ENCODE measurements at regions not wholly inside any gene's neighbourhood (a gene's known extent, or its start where the extent isn't known, plus 50 kb on each side); places are given as distances from the start of the nearest gene placed in this dataset.

- peak in 1 of 2 donors; percentile 22 for DNase-seq (ENCODE audit: low spot score in 2 of 2)
- WGBS, 2 donors, result 27 to 32% methylated on average over 4 of the region's 4 CpGs
- intact Hi-C loops (cut with DNase I; ENCODE audit: low total_unique reads), result no loop called here
- no peak overlapping the region for H3K4me3 ChIP-seq (ENCODE audit: low read depth, poor library complexity, severe bottlenecking)
- no peak for TF ChIP-seq POLR2A (IDR thresholded peaks at IDR 0.05)
- TF ChIP-seq, protein P1, sequence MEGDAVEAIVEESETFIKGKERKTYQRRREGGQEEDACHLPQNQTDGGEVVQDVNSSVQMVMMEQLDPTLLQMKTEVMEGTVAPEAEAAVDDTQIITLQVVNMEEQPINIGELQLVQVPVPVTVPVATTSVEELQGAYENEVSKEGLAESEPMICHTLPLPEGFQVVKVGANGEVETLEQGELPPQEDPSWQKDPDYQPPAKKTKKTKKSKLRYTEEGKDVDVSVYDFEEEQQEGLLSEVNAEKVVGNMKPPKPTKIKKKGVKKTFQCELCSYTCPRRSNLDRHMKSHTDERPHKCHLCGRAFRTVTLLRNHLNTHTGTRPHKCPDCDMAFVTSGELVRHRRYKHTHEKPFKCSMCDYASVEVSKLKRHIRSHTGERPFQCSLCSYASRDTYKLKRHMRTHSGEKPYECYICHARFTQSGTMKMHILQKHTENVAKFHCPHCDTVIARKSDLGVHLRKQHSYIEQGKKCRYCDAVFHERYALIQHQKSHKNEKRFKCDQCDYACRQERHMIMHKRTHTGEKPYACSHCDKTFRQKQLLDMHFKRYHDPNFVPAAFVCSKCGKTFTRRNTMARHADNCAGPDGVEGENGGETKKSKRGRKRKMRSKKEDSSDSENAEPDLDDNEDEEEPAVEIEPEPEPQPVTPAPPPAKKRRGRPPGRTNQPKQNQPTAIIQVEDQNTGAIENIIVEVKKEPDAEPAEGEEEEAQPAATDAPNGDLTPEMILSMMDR (IDR thresholded peaks at IDR 0.05), result no peak
Measured at GRCh38 chr4:147362938-147363337, 118.0 kb upstream of the EDNRA start.

GRCh38 chr4:147363514-147363913 is 117.4 kb upstream of the EDNRA start:
- 52 to 62% methylated on average over 2 of the region's 2 CpGs for WGBS, 2 donors
- TF ChIP-seq, protein P1 (IDR thresholded peaks at IDR 0.05), result no peak
- no peak for TF ChIP-seq POLR2A (IDR thresholded peaks at IDR 0.05)
- no peak for DNase-seq (ENCODE audit: low spot score in 2 of 2)
- no peak overlapping the region for H3K4me3 ChIP-seq (ENCODE audit: low read depth, poor library complexity, severe bottlenecking)
- intact Hi-C loops (cut with DNase I; ENCODE audit: low total_unique reads), result no loop called here

GRCh38 chr4:147365396-147365795 is 115.5 kb upstream of the EDNRA start:
- no peak for TF ChIP-seq POLR2A (IDR thresholded peaks at IDR 0.05)
- TF ChIP-seq, protein P1 (IDR thresholded peaks at IDR 0.05), result no peak
- 79 to 81% methylated on average over 3 of the region's 3 CpGs for WGBS, 2 donors
- H3K4me3 ChIP-seq (ENCODE audit: low read depth, poor library complexity, severe bottlenecking), result no peak overlapping the region
- intact Hi-C loops (cut with DNase I; ENCODE audit: low total_unique reads), result loop anchor here (5.0 kb wide), 1 partner anchor 92 kb away; no protein-coding TSS in a partner anchor
- no peak for DNase-seq (ENCODE audit: low spot score in 2 of 2)

DNA sequence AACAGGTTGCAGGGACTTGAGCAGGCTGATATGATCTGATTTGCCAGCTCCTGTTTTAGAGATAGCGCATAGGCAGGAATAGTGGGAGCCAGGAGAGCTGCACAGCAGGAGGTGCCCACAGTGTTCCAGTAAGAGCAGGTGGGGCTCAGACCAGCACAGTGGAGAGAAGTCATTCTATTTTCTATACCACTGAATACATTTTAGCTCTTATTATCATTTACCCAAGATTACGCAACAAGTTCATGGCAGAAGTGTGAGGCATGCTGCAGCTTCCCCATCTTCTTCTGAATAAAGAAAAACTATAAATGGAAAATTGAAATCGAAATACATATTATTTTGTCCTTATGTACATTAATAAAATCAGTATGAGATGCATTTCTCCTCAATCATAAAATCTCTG is 114.7 kb upstream of the EDNRA start:
- no peak for TF ChIP-seq POLR2A (IDR thresholded peaks at IDR 0.05)
- TF ChIP-seq, protein P1 (IDR thresholded peaks at IDR 0.05), result no peak
- WGBS, 2 donors, result 60 to 68% methylated on average over 3 of the region's 3 CpGs
- intact Hi-C loops (cut with DNase I; ENCODE audit: low total_unique reads), result loop anchor here (5.0 kb wide), 1 partner anchor 91 kb away; no protein-coding TSS in a partner anchor
- H3K4me3 ChIP-seq (ENCODE audit: low read depth, poor library complexity, severe bottlenecking), result no peak overlapping the region
- no peak for DNase-seq (ENCODE audit: low spot score in 2 of 2)

GRCh38 chr4:147367891-147368290 is 113.0 kb upstream of the EDNRA start:
- TF ChIP-seq, protein P1 (IDR thresholded peaks at IDR 0.05), result no peak
- no peak for TF ChIP-seq POLR2A (IDR thresholded peaks at IDR 0.05)
- DNase-seq (ENCODE audit: low spot score in 2 of 2), result no peak

GRCh38 chr4:147368948-147369347 is 111.9 kb upstream of the EDNRA start:
- no peak overlapping the region for H3K4me3 ChIP-seq (ENCODE audit: low read depth, poor library complexity, severe bottlenecking)
- TF ChIP-seq, protein P1 (IDR thresholded peaks at IDR 0.05), result no peak
- no peak for TF ChIP-seq POLR2A (IDR thresholded peaks at IDR 0.05)
- intact Hi-C loops (cut with DNase I; ENCODE audit: low total_unique reads), result loop anchor here (5.0 kb wide), 1 partner anchor 88 kb away; no protein-coding TSS in a partner anchor
- DNase-seq (ENCODE audit: low spot score in 2 of 2), result no peak

More at GRCh38 chr4:147367891-147368290, 113.0 kb upstream of the EDNRA start:
- H3K4me3 ChIP-seq (ENCODE audit: low read depth, poor library complexity, severe bottlenecking), result no peak overlapping the region
- intact Hi-C loops (cut with DNase I; ENCODE audit: low total_unique reads), result loop anchor here (5.0 kb wide), 1 partner anchor 89 kb away; no protein-coding TSS in a partner anchor
